OCI-LY7 (cell line): ENCODE measurements at regions not wholly inside any gene's neighbourhood (a gene's known extent, or its start where the extent isn't known, plus 50 kb on each side); places are given as distances from the start of the nearest gene placed in this dataset.

Experiments used
- CTCF ChIP-seq: fragments of 200-600 bp; sonication (generic); conservative IDR thresholded peaks from 2 replicates; pipeline ENCODE4 v1.5.1; 2014; ENCODE audit warnings: mild to moderate bottlenecking, antibody characterized with exemption, low read length, moderate library complexity, mixed read lengths
- EZH2phosphoT487 ChIP-seq: fragments of 200-600 bp; sonication (generic); IDR thresholded peaks from 2 replicates; pipeline ENCODE4 v1.6.1; 2018; ENCODE audit warnings: low read depth, borderline replicate concordance, mild to moderate bottlenecking, mixed run types, antibody characterized with exemption, low read length, moderate library complexity, mixed read lengths

- no peak for TF ChIP-seq CTCF
- TF ChIP-seq EZH2phosphoT487, result no peak
These were observed 121.8 kb upstream of the ERRFI1 start for GRCh38 chr1:8147956-8148355.
